Kidney epithelial cell (primary cell): ENCODE measurements at regions not wholly inside any gene's neighbourhood (a gene's known extent, or its start where the extent isn't known, plus 50 kb on each side); places are given as distances from the start of the nearest gene placed in this dataset.

Experiments
- DNase-seq: peaks from one replicate; pipeline ENCODE4 v3.0.0-alpha.2; 2010; ENCODE audit warnings: low read depth
- H3K27me3 ChIP-seq: 2 replicates; pipeline ENCODE4 v1.6.0; 2011; ENCODE audit warnings: low read length; ENCODE audit not compliant: control insufficient read depth, insufficient read depth
- H3K36me3 ChIP-seq: 2 replicates; pipeline ENCODE4 v1.5.1; 2011; ENCODE audit warnings: low read length; ENCODE audit not compliant: control insufficient read depth, insufficient read depth
- H3K4me3 ChIP-seq: 2 replicates; pipeline ENCODE4 v1.5.1; 2011; ENCODE audit warnings: low read depth, mild to moderate bottlenecking, control low read depth, low read length
- TF ChIP-seq, protein P1 (sequence below): IDR thresholded peaks from 2 replicates; pipeline ENCODE4 v1.5.1; 2011; ENCODE audit warnings: mild to moderate bottlenecking, moderate library complexity, low read length, control low read depth, inconsistent platforms; ENCODE audit not compliant: insufficient read depth, poor library complexity, severe bottlenecking

DNA sequence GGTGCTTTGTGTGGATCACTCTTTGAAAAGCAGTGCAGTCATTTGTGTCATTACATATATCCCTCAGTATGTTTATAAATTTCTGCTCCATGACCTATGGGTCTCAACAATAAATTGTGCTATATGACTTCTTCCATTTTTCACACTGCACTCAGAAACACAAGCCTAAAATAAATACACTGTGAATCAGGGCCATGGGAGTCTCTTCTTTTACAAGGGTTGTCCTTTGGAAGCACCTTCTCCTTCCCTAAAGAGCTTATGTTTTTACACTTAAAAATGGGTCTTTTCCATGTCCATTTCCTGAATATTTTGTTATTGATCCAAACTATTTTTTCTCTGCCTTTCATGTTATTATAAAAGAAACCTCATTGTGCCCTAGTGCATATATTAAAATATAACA is 108.3 kb upstream of the MEOX2 start:
- TF ChIP-seq, protein P1, sequence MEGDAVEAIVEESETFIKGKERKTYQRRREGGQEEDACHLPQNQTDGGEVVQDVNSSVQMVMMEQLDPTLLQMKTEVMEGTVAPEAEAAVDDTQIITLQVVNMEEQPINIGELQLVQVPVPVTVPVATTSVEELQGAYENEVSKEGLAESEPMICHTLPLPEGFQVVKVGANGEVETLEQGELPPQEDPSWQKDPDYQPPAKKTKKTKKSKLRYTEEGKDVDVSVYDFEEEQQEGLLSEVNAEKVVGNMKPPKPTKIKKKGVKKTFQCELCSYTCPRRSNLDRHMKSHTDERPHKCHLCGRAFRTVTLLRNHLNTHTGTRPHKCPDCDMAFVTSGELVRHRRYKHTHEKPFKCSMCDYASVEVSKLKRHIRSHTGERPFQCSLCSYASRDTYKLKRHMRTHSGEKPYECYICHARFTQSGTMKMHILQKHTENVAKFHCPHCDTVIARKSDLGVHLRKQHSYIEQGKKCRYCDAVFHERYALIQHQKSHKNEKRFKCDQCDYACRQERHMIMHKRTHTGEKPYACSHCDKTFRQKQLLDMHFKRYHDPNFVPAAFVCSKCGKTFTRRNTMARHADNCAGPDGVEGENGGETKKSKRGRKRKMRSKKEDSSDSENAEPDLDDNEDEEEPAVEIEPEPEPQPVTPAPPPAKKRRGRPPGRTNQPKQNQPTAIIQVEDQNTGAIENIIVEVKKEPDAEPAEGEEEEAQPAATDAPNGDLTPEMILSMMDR = no peak
- H3K4me3 ChIP-seq = no peak overlapping the region
- no peaks in the 10 kb centered on the region for H3K36me3 ChIP-seq
- DNase-seq = no peak
- no peaks in the 10 kb centered on the region for H3K27me3 ChIP-seq

DNA sequence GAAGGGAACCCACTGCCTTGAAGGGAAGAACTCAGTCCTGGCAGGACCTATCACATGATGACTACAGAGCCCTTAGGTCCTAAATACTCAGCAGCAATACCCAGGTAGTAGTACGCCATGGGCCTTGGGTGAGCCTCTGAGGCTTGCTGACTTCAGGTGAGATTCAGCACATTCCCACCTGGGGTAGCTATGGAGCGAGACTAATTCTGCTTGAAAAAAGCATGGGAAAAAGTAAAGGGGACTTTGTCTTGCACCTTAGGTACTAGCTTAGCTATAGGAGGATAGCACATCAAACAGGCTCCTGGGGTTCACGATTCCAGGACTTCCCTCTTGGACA is 98.2 kb upstream of the MEOX2 start:
- TF ChIP-seq, protein P1 = no peak
- no peak overlapping the region for H3K4me3 ChIP-seq
- no peak for DNase-seq
- no peaks in the 10 kb centered on the region for H3K27me3 ChIP-seq
- no peaks in the 10 kb centered on the region for H3K36me3 ChIP-seq

DNA sequence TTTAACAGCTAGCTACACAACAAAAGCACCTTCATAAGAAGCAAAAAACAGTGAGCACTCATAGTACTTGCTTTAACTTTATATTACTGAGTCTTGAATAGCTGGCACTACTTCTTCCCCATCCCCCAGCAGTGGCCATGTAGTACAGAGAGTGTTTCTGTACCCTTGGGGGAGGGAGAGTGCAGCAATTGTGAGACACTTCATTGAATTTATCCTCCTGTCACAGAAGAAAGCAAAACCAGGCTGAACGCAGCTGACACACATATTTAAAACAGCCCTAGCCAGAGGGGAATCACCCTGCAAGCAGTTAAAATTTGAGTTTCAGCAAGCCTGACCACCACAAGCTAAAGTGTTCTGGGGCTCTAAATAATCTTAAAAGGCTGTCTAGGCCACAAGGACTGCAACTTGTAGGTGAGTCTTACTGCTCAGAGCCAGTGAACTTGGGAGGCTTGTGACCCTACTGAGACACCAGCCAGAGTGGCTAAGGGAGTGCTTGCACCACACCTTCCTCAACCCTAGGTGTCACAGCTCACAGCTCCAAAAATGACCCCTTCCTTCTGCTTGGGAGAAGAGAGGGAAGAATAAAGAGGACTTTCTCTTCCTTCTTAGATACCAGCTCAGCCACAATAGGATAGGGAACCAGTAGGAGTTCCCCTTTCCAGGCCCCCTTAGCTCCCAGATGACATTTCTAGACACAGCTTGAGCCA is 97.7 kb upstream of the MEOX2 start:
- TF ChIP-seq, protein P1 = no peak
- no peak for DNase-seq
- H3K27me3 ChIP-seq = no peaks in the 10 kb centered on the region

DNA sequence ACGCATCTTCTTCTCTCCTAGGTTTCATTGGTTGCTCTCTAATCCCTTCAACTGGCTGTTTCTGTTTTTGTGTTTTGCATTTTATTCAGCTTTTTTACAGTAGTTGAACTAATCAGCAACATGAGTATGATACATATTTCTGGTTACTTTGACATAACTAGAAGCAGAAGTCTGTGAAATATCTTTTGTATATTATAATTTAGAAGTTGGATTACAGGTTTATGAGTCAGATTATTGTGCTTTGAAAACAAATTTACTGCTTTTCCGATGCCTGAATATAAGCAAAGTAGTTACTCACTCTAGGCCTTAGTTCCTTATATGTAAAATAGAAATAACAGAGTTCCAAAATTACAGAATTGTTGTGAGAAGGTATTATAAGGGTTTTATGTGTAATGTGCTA is 96.2 kb upstream of the MEOX2 start:
- Histone ChIP-seq H3K27me3 (no peaks in the 10 kb centered on the region), H3K36me3 (no peaks in the 10 kb centered on the region), H3K4me3 (no peak overlapping the region)
- TF ChIP-seq, protein P1 = no peak
- DNase-seq = no peak

More for the DNA sequence above, 97.7 kb upstream of the MEOX2 start:
- H3K4me3 ChIP-seq = no peak overlapping the region
- H3K36me3 ChIP-seq = no peaks in the 10 kb centered on the region

DNA sequence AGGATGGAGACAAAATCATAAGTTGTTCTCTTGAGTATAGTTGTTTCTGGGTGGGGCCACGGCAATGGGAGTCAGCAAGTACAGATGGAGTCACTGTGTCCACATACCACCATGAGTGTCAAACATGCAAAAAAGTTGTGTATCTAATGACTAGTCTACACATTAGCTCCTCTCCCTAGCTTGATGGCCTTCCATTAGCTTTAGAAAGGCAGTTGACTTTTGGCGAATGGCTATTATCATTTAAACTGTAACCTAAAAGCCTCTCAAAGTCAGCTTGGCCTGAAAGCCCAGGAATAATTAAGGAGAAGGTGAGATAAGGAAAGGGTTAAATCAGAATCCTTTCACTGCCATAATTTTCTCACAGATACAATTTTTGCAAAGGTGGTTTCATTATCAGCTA is 95.5 kb upstream of the MEOX2 start:
- no peak for DNase-seq
- TF ChIP-seq, protein P1 = no peak
- no peak overlapping the region for H3K4me3 ChIP-seq
- H3K36me3 ChIP-seq = no peaks in the 10 kb centered on the region
- no peaks in the 10 kb centered on the region for H3K27me3 ChIP-seq

DNA sequence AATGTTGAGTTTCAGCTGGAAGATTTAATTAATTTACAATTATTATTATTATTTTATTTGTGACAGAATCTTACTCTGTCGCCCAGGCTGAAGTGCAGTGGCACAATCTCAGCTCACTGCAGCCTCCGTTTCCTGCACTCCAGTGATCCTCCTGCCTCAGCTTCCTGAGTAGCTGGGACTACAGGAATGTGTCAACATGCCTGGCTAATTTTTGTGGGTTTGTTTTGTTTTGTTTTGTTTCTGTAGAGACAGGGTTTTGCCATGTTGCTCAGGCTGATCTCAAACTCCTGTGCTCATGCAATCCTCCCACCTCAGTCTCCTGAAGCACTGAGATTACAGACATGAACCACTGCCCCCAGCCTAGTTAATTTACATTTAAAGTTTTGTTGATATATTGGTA is 93.8 kb upstream of the MEOX2 start:
- Histone ChIP-seq H3K36me3 (no peaks in the 10 kb centered on the region), H3K27me3 (no peaks in the 10 kb centered on the region), H3K4me3 (no peak overlapping the region)
- TF ChIP-seq, protein P1 = no peak
- peak; percentile 58 for DNase-seq
